Endothelial cell of umbilical vein (primary cell): ENCODE measurements at regions not wholly inside any gene's neighbourhood (a gene's known extent, or its start where the extent isn't known, plus 50 kb on each side); places are given as distances from the start of the nearest gene placed in this dataset.

Experiments used
- BruUV-seq: library from RNA; stranded (reverse); fragments of 400-500 nt; replicated peaks from 2 replicates; lab custom pipeline; 2021; lab: Mats Ljungman, UMichigan
- CTCF ChIA-PET: fragments of 300-600, 350-600 bp; sonication (Branson Sonifier 250); formaldehyde crosslinking; loops from one replicate; lab custom pipeline; 2021; ENCODE audit warnings: antibody characterized with exemption, inconsistent platforms; lab: Charles Lee
- POLR2A ChIA-PET: fragments of 300-600, 350-600 bp; sonication (Branson Sonifier 250); formaldehyde crosslinking; loops from one replicate; lab custom pipeline; 2021; ENCODE audit warnings: antibody characterized with exemption, inconsistent platforms; lab: Charles Lee
- DNase-seq: peaks from one replicate; pipeline ENCODE4 v3.0.0-alpha.2; 2011; ENCODE audit warnings: low read depth, low spot score
- FAIRE-seq: peaks from 2 replicates; lab custom pipeline; 2011; peaks lifted over from hg19 to GRCh38; lab: Jason Lieb, UNC
- H2AFZ ChIP-seq: 2 replicates; pipeline ENCODE4 v1.6.0; 2012; ENCODE audit warnings: low read depth, low read length, control low read depth, inconsistent platforms
- H3K27ac ChIP-seq: 2 replicates; pipeline ENCODE4 v1.5.1; 2011; ENCODE audit warnings: low read depth, mild to moderate bottlenecking, control low read depth, low read length, moderate library complexity; ENCODE audit not compliant: insufficient read depth
- H3K27me3 ChIP-seq, 2 experiments: 2 replicates each; pipeline versions ENCODE4 v1.6.0 to v1.6.1; 2011; ENCODE audit warnings: low read length in 2 of 2, mixed read lengths in 1 of 2; ENCODE audit not compliant: control insufficient read depth in 2 of 2, insufficient read depth in 2 of 2
- H3K36me3 ChIP-seq, 2 experiments: 2 replicates in 1 of 2; 3 replicates in 1 of 2; pipeline ENCODE4 v1.5.1; 2011; ENCODE audit warnings: low read length in 2 of 2, mild to moderate bottlenecking in 1 of 2, moderate library complexity in 1 of 2; ENCODE audit not compliant: control insufficient read depth in 2 of 2, insufficient read depth in 2 of 2; ENCODE audit errors: extremely low read depth in 1 of 2
- H3K4me1 ChIP-seq: 3 replicates; pipeline ENCODE4 v1.5.1; 2011; ENCODE audit warnings: mild to moderate bottlenecking, low read length; ENCODE audit not compliant: control insufficient read depth, insufficient read depth; ENCODE audit errors: extremely low read depth
- H3K4me2 ChIP-seq: 2 replicates; pipeline ENCODE4 v1.6.1; 2011; ENCODE audit warnings: low read length, control low read depth, mixed read lengths; ENCODE audit not compliant: insufficient read depth
- H3K4me3 ChIP-seq, 3 experiments: fragments of 200-600 bp in 1 of 3; sonication (generic), shearing (Covaris generic) in 1 of 3; replicated peaks in 1 of 3; 2 replicates each; pipeline ENCODE4 v1.5.1; 2011 to 2016; ENCODE audit warnings: control low read depth in 3 of 3, low read length in 3 of 3, mild to moderate bottlenecking in 2 of 3, inconsistent platforms in 1 of 3, low read depth in 1 of 3, moderate library complexity in 1 of 3; ENCODE audit not compliant: insufficient read depth in 1 of 3
- H3K79me2 ChIP-seq: 2 replicates; pipeline ENCODE4 v1.6.0; 2012; ENCODE audit warnings: low read length, inconsistent platforms; ENCODE audit not compliant: control insufficient read depth, insufficient read depth
- H3K9ac ChIP-seq: replicated peaks from 2 replicates; pipeline ENCODE3; 2011; ENCODE audit warnings: low read length, control low read depth; ENCODE audit not compliant: insufficient read depth; ENCODE audit errors: extremely low read depth
- H3K9me1 ChIP-seq: replicated peaks from 3 replicates; pipeline ENCODE4 v1.6.0; 2011; ENCODE audit warnings: mild to moderate bottlenecking, low read length; ENCODE audit not compliant: control insufficient read depth, insufficient read depth; ENCODE audit errors: extremely low read depth
- H3K9me3 ChIP-seq: replicated peaks from 2 replicates; pipeline ENCODE4 v1.5.1; 2012; ENCODE audit warnings: low read length, inconsistent platforms; ENCODE audit not compliant: control insufficient read depth, insufficient read depth
- H4K20me1 ChIP-seq: replicated peaks from 2 replicates; pipeline ENCODE3; 2011; ENCODE audit warnings: mild to moderate bottlenecking, low read length; ENCODE audit not compliant: control insufficient read depth, insufficient read depth; ENCODE audit errors: extremely low read depth
- EZH2 ChIP-seq: IDR thresholded peaks from 2 replicates; pipeline ENCODE4 v1.6.1; 2012; ENCODE audit warnings: borderline replicate concordance, low read depth, mild to moderate bottlenecking, moderate library complexity, low read length, inconsistent platforms; ENCODE audit not compliant: severe bottlenecking
- FOS ChIP-seq: IDR thresholded peaks from 2 replicates; pipeline ENCODE4 v1.6.1; 2011; ENCODE audit warnings: mild to moderate bottlenecking, low read length, moderate library complexity, borderline replicate concordance; ENCODE audit not compliant: insufficient read depth
- GATA2 ChIP-seq: IDR thresholded peaks from 2 replicates; pipeline ENCODE4 v1.7.0; 2011; ENCODE audit warnings: low read depth, mild to moderate bottlenecking, moderate library complexity, mixed read lengths, low read length; ENCODE audit not compliant: insufficient read length, insufficient read depth
- JUN ChIP-seq: IDR thresholded peaks from 2 replicates; pipeline ENCODE4 v1.6.1; 2011; ENCODE audit warnings: borderline replicate concordance, low read depth; ENCODE audit not compliant: insufficient read length, insufficient read depth
- MYC ChIP-seq: IDR thresholded peaks from one replicate; pipeline ENCODE4 v1.6.1; 2011; ENCODE audit warnings: mild to moderate bottlenecking, low read depth, low read length
- POLR2A ChIP-seq: IDR thresholded peaks from 2 replicates; pipeline ENCODE4 v1.6.1; 2012; ENCODE audit warnings: low read depth, mild to moderate bottlenecking, control low read depth, low read length
- POLR2AphosphoS5 ChIP-seq: IDR thresholded peaks from 2 replicates; pipeline ENCODE4 v1.6.1; 2012; ENCODE audit warnings: low read depth, mild to moderate bottlenecking, control low read depth, low read length, moderate library complexity; ENCODE audit not compliant: insufficient read depth
- dilution Hi-C: fragments of 300-500 bp; cut with MboI; formaldehyde crosslinking; loops from one replicate; pipeline ENCODE4 v1.15.0; 2019; ENCODE audit warnings: low sequenced_read_pairs; ENCODE audit not compliant: extremely low pct_ligation_motif_present
- intact Hi-C: fragments of 100-400 bp; cut with micrococcal nuclease; formaldehyde crosslinking; loops from one replicate; pipeline ENCODE4 v1.10.0; 2022
- TF ChIP-seq, protein P1 (sequence below): IDR thresholded peaks from 2 replicates; pipeline ENCODE4 v1.6.1; 2011; ENCODE audit not compliant: insufficient read depth, insufficient read length
- TF ChIP-seq, protein P2 (sequence below), 2 donors: IDR thresholded peaks; 1 replicate in 1 of 2; 2 replicates in 1 of 2; pipeline ENCODE4 v1.5.1; 2011; ENCODE audit warnings: low read length in 2 of 2, mild to moderate bottlenecking in 2 of 2, moderate library complexity in 2 of 2, control low read depth in 1 of 2, inconsistent platforms in 1 of 2, low read depth in 1 of 2; ENCODE audit not compliant: insufficient read depth in 1 of 2; ENCODE audit errors: extremely low read depth in 1 of 2

DNA sequence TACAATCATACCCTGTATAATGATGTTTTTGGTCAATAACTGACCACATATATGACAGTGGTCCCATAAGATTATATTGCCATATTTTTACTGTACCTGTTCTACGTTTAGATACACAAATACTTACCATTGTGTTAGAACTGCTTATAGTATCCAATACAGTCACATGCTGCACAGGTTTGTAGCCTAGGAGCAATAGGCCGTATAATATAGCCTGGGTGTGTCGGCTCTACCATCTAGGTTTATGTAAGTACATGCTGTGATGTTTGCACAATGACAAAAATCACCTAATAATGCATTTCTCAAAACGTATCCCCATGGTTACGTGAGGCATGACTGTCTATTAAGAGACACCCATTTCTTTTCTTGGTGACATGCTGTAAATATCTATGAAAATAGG lies 55.0 kb upstream of the APCDD1 start:
- Histone ChIP-seq H3K9ac (no peak overlapping the region), H3K79me2 (no peaks in the 10 kb centered on the region), H3K4me1 (no peaks in the 10 kb centered on the region), H3K4me2 (no peak overlapping the region), H2AFZ (no peak overlapping the region), H3K9me3 (no peaks in the 10 kb centered on the region), H4K20me1 (no peaks in the 10 kb centered on the region), H3K4me3 (no peak overlapping the region), H3K27ac (no peak overlapping the region), H3K9me1 (no peaks in the 10 kb centered on the region), H3K27me3 (peaks cover 2% of the 10 kb centered on the region in 2 experiments), H3K36me3 (no peaks in the 10 kb centered on the region)
- DNase-seq (no peak), FAIRE-seq (no peak)
- dilution Hi-C loops (no loop called here), intact Hi-C loops (no loop called here)
- TF ChIP-seq POLR2A = no peak
- TF ChIP-seq POLR2AphosphoS5 = no peak
- TF ChIP-seq, protein P1, sequence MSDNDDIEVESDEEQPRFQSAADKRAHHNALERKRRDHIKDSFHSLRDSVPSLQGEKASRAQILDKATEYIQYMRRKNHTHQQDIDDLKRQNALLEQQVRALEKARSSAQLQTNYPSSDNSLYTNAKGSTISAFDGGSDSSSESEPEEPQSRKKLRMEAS = no peak
- TF ChIP-seq, protein P2, sequence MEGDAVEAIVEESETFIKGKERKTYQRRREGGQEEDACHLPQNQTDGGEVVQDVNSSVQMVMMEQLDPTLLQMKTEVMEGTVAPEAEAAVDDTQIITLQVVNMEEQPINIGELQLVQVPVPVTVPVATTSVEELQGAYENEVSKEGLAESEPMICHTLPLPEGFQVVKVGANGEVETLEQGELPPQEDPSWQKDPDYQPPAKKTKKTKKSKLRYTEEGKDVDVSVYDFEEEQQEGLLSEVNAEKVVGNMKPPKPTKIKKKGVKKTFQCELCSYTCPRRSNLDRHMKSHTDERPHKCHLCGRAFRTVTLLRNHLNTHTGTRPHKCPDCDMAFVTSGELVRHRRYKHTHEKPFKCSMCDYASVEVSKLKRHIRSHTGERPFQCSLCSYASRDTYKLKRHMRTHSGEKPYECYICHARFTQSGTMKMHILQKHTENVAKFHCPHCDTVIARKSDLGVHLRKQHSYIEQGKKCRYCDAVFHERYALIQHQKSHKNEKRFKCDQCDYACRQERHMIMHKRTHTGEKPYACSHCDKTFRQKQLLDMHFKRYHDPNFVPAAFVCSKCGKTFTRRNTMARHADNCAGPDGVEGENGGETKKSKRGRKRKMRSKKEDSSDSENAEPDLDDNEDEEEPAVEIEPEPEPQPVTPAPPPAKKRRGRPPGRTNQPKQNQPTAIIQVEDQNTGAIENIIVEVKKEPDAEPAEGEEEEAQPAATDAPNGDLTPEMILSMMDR (IDR thresholded peaks at IDR 0.05; ENCODE audit: extremely low read depth in 1 of 2, insufficient read depth in 1 of 2, low read depth in 1 of 2, low read length in 2 of 2) = no peak
- TF ChIP-seq FOS = no peak
- TF ChIP-seq MYC = no peak
- TF ChIP-seq JUN = no peak
- TF ChIP-seq GATA2 = no peak
- no peak for TF ChIP-seq EZH2
- no TSS peak for BruUV-seq
- CTCF ChIA-PET = no interaction called here
- POLR2A ChIA-PET = no interaction called here
